ENCODE measurements at regions not wholly inside any gene's neighbourhood (a gene's known extent, or its start where the extent isn't known, plus 50 kb on each side); places are given as distances from the start of the nearest gene placed in this dataset.

DNA sequence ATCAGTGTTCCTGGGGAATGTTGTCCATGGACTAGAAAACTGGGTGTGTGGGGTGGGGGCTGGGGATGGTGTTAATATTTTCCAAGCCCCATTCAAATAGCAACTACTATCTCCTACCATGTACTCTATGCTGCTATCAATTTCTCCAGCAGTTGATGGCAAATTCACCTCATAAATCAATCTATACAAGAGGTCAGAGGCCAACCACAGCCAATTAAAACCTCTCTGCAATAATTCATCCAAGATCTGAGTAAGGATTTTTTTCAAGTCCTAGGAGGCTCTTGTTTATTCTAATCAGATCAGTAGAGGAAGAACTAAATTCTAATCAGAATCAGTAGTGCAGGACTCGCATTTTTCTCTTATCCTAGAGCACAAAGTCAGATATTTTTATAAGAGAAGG is 73.4 kb upstream of the WT1 start:
- no peak for TF ChIP-seq SUZ12 (IDR thresholded peaks at IDR 0.05)
- TF ChIP-seq FOXM1 (IDR thresholded peaks at IDR 0.05; ENCODE audit: borderline replicate concordance) = no peak
- no peak for TF ChIP-seq ELF4 (IDR thresholded peaks at IDR 0.05)
- no peak for TF ChIP-seq BHLHE40 (IDR thresholded peaks at IDR 0.05; ENCODE audit: borderline replicate concordance)
- no peak for TF ChIP-seq SP1 (IDR thresholded peaks at IDR 0.05)
- no peak for TF ChIP-seq FOXA1 (IDR thresholded peaks at IDR 0.05)
- no peak for TF ChIP-seq ZNF384 (IDR thresholded peaks at IDR 0.05)
- TF ChIP-seq FOXK2 (IDR thresholded peaks at IDR 0.05) = no peak
